ENCODE measurements at regions not wholly inside any gene's neighbourhood (a gene's known extent, or its start where the extent isn't known, plus 50 kb on each side); places are given as distances from the start of the nearest gene placed in this dataset.
"Not testable (repeated sequence)": the region's sequence is repeated elsewhere in the genome, so short reads cannot be mapped to it uniquely, and the experiment has no call there.

DNA sequence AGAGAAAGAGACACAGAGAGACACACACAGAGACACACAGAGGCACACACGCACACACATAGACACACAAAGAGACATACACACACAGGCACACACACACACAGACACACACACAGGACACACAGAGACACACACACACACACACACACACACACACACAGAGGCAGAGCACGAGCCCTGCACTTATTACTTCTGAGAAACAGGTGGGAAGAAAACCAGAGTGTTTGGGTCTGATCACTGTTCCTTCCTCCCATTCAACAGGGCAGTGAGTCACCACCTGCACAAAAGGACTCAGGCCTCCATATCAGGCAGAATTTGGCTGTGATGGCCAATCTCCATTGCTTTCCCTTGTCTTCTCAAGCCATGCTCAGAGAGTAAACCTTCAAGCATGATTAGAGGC is 285.0 kb downstream of the ANAPC1 start:
- DNase-seq: not testable (repeated sequence)

DNA sequence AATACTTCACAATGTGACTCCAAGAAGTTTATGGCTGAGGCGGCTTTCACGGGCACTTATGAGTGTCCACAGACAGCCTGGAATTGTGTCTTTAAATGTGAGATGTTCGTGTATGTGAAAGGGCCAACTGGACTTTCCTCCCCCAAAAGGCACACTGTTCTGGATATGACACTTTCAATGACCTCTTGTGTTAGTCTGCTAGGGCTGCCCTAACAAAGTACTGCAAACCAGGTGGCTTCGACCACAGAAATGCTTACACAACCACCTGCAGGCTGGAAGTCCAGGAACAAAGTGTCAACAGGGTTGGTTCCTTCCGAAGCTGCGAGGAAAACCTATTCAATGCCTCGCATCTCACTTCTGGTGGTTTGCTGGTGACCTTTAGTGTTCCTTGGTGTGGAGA is 281.7 kb downstream of the ANAPC1 start:
- not testable (repeated sequence) for DNase-seq

DNA sequence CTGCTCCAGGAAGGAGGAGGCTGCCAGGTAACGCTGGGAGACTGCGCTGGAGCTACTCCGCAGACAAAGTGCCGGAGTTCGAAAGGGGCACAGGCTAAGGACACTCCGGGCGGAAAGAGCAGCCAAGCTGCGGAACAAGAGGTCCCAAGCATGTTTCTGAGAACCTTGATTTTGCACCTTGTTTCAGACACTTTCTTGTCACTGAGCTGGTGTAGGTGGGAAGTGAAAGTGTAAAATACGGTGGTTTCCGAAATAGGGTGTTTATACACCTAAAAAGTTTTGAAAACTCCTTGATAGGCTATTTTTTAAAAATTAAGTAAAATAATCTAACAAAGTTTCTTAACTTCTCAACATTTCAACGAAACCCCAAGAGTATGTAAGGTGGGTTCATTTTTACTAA is 278.2 kb downstream of the ANAPC1 start:
- not testable (repeated sequence) for DNase-seq

DNA sequence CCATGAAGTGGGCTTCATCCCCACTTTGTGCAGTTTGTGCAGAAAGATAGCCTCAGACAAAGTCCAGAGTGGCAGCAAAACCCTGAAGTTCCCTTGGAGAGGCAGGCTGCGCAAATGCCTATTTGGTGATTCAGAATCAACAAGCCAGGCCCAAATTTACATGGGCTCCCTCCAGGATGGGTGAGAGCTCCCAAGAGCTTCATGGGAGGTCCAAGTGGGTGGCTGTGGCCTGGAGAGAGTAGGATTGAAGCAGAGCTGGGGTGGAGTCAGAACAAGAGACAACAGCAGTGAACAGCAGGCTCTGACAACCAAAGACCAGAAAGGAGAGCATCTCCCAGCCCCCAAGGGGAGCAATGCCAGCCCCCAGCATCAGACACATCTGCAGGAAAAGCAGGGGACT is 277.4 kb downstream of the ANAPC1 start:
- DNase-seq: not testable (repeated sequence)

GRCh38 chr2:111609146-111609844 is 274.7 kb downstream of the ANAPC1 start:
- DNase-seq: not testable (repeated sequence)

- not testable (repeated sequence) for DNase-seq
Observed at GRCh38 chr2:111610035-111610434, 274.0 kb downstream of the ANAPC1 start.

- DNase-seq: no peak
Observed at GRCh38 chr2:111616651-111617218, 267.3 kb downstream of the ANAPC1 start.

DNA sequence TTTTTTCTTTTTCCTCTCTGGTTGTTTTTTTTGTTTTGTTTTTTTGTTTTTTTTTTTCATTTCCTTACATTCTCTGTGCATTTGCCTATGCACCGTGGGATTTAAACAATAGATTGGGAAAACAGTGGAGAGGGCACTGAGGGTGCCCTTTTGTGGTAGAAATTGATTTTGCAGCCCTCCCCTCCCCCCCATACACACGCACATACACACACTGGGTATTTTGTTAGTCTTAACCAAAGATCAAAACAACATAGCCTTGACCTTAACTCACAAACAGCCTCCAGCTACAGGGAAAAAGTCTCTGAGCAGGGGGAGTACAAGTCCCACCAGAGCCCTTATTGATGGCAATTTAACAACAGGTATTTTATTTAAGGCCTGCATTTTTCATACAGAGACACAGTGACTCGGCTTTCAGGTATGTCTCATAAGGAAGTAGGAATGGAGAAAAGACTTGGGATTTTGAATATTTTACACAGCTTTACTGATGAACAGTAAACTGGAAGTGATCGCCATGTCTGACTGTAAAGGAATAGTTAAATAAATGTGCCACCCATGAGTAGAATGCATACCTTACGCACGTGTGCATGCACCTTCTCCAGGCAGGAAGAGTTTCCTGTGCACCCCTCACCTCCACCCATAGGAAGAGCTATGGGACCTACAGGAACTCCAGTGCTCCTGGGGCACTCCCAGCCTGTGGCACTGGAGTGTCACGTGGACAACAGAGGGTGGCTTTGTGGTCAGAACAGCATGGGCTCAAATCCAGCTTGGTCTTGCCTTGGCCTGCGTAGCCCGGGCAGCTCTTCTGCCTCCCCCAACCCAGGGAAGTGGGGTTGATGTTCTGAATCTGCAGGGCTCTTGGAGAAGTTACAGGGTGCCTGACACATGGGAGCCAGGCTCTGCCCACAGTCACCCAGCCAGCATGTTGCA is 266.4 kb downstream of the ANAPC1 start:
- DNase-seq: peak; percentile 14

GRCh38 chr2:111618226-111618977 is 265.6 kb downstream of the ANAPC1 start:
- DNase-seq: peak; percentile 41

- no peak for DNase-seq
Observed at GRCh38 chr2:111618978-111619902, 264.8 kb downstream of the ANAPC1 start.

DNA sequence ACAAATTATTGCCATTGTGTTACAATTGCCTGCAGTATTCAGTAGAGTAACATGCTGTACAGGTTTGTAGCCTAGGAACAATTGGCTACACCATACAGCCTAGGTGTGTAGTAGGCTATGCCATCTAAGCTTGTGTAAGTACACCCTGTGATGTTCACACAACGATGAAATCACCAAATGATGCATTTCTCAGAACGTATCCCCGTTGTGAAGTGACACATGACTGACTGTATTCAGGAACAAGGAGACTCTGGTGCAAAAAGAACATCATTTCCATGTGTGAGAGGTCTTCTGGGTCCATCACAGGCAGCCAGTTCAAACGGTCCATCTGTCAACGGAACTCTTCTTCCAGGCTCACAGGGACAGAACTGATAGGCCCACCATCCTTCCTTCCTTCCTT is 263.7 kb downstream of the ANAPC1 start:
- DNase-seq: no peak

DNA sequence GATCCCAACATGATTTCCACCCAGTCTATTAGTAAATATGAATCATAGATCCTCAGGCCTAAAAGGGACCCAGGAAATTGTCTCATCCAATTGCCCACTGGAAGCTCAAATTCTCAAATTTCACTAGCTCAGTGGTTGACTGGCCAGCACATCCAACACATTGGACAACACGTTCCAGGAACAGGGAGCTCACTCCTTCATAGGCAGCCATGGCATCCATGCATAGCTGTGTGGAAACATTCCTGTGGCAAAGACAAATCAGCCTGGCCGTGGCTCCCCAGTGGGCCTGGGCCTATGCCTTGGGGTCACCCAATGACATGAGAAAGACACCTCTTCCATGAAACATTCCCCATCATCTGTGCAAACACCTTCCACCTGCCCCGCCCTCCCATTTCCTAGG is 261.1 kb downstream of the ANAPC1 start:
- DNase-seq: no peak

- DNase-seq: no peak
Observed at GRCh38 chr2:111623380-111623779, 260.6 kb downstream of the ANAPC1 start.

GRCh38 chr2:111624411-111625156 is 259.4 kb downstream of the ANAPC1 start:
- DNase-seq: no peak

GRCh38 chr2:111625157-111625537 is 258.8 kb downstream of the ANAPC1 start:
- not testable (repeated sequence) for DNase-seq

DNA sequence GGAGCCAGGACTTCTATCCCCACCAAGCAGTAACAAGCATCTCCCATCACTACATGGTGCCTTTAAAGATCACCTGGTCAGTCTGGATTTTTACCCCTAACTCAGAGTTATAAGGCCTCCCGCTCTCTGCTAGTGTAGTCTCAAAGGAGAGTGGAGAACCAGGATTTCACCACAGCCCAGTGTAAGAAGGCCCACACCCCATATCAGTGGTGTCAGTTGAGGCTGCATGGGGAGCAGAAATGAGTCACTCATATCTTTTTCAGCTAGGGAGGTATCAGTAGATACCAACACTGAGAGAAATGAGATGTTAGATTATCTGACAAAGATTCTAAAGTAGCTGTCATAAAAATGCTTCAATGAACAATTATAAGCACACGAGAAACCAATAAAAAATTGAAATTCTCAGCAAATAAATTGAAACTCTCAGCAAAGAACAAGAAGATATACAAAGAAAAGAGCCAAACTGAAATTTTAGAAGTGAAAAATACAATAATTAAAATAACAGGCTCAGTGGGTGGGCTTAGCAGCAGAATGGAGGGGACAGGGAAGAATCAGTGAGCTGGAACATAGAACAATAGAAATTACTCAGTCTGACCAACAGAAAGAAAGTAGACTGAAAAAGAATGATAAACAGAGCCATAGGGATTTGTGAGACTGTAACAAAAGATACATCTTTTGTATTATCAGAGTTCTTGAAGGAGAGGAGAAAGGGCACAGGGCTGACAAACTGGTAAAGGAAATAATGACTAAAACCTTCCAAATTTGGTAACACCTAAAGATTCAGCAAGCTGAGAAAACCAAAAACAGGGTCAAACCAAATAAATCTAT is 257.7 kb downstream of the ANAPC1 start:
- no peak for DNase-seq

DNA sequence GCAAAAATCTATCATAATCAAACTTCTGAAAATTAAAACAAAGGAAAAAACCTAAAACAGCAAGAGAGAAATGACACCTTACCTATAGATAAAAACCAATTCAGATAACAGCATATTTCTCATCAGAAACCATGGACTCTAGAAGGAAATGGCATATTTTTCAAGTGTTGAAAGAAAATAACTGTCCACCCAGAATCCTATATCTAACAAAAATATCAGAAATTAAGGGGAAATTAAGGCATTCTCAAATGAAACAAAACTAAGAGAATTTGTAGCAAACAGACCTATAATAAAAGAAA is 257.2 kb downstream of the ANAPC1 start:
- no peak for DNase-seq

DNA sequence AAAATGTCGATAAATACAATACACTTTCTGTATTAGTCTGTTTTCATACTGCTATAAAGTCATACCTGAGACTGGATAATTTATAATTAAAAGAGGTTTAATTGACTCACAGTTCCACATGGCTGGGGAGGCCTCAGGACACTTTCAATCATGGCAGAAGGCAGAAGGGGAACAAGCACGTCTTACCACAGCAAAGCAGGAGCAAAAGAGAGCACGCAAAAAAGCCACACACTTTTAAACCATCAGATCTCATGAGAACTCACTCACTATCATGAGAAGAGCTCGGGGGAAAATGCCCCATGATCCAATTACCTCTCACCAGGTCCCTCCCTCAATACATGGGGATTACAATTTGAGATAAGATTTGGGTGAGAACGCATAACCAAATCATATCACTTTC is 256.7 kb downstream of the ANAPC1 start:
- DNase-seq: no peak

- DNase-seq: no peak
Observed at GRCh38 chr2:111628221-111628620, 255.8 kb downstream of the ANAPC1 start.

DNA sequence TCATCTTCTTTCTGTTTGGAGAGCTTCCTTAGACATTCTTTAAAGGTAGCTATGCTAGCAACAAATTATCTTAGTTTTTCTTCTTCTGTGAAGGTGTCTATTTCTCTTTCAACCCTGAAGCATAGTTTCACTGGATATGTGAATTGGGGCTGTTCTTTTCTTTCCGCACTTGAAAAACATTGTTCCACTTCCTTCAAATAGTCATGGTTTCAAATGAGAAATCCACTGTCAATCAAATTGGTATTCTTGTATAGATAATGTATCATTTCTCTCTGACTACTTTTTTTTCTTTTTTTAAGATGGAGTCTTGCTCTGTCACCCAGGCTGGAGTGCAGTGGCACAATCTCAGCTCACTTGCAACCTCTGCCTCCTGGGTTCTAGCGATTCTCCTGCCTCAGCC is 254.0 kb downstream of the ANAPC1 start:
- no peak for DNase-seq
